GM21423 (cell line): ENCODE measurements at regions not wholly inside any gene's neighbourhood (a gene's known extent, or its start where the extent isn't known, plus 50 kb on each side); places are given as distances from the start of the nearest gene placed in this dataset.

Source experiments
- ATAC-seq: cut with Tn5 transposase; IDR thresholded peaks from one replicate; pipeline ENCODE4 v1.9.1; 2021; ENCODE audit warnings: mild to moderate bottlenecking, moderate library complexity; ENCODE audit not compliant: unreplicated experiment

- no peak for ATAC-seq
These were observed 74.6 kb upstream of the NPAS1 start for GRCh38 chr19:46944918-46945628.

- ATAC-seq: no peak
These were observed 73.7 kb upstream of the NPAS1 start for GRCh38 chr19:46945694-46946489.

- no peak for ATAC-seq
These were observed 72.9 kb upstream of the NPAS1 start for GRCh38 chr19:46946611-46947238.

- no peak for ATAC-seq
These were observed 71.8 kb upstream of the NPAS1 start for GRCh38 chr19:46947866-46948265.

GRCh38 chr19:46950526-46951170 lies 69.0 kb upstream of the NPAS1 start:
- no peak for ATAC-seq

- no peak for ATAC-seq
These were observed 68.3 kb upstream of the NPAS1 start for GRCh38 chr19:46951171-46951986.

- ATAC-seq: no peak
These were observed 66.8 kb upstream of the NPAS1 start for GRCh38 chr19:46952874-46953273.

- ATAC-seq: no peak
These were observed 65.6 kb upstream of the NPAS1 start for GRCh38 chr19:46953955-46954501.

- ATAC-seq: peak; percentile 47
These were observed 65.1 kb upstream of the NPAS1 start for GRCh38 chr19:46954502-46954992.

- ATAC-seq: peak; percentile 37
These were observed 64.4 kb upstream of the NPAS1 start for GRCh38 chr19:46954993-46955812.

- ATAC-seq: no peak
These were observed 63.7 kb upstream of the NPAS1 start for GRCh38 chr19:46955813-46956371.

GRCh38 chr19:46958532-46958931 lies 61.1 kb upstream of the NPAS1 start:
- ATAC-seq: no peak

- no peak for ATAC-seq
These were observed 59.6 kb upstream of the NPAS1 start for GRCh38 chr19:46959894-46960556.

- no peak for ATAC-seq
These were observed 57.5 kb upstream of the NPAS1 start for GRCh38 chr19:46962030-46962570.

GRCh38 chr19:46963093-46963734 lies 56.4 kb upstream of the NPAS1 start:
- no peak for ATAC-seq

- ATAC-seq: no peak
These were observed 52.0 kb upstream of the NPAS1 start for GRCh38 chr19:46967578-46968032.
